Stimulated activated CD8-positive, alpha-beta memory T cell treated with anti-CD3 and anti-CD28 coated beads, Interleukin-4, amount 100 ng/mL, for 1 hour (primary cell): ENCODE measurements at regions not wholly inside any gene's neighbourhood (a gene's known extent, or its start where the extent isn't known, plus 50 kb on each side); places are given as distances from the start of the nearest gene placed in this dataset.
"Not testable (repeated sequence)": the region's sequence is repeated elsewhere in the genome, so short reads cannot be mapped to it uniquely, and the experiment has no call there.

Experiments used
- DNase-seq, 2 donors: peaks; one replicate each; pipeline ENCODE4 v3.0.0-alpha.2; 2020; ENCODE audit warnings: low read depth in 2 of 2, low spot score in 1 of 2

DNA sequence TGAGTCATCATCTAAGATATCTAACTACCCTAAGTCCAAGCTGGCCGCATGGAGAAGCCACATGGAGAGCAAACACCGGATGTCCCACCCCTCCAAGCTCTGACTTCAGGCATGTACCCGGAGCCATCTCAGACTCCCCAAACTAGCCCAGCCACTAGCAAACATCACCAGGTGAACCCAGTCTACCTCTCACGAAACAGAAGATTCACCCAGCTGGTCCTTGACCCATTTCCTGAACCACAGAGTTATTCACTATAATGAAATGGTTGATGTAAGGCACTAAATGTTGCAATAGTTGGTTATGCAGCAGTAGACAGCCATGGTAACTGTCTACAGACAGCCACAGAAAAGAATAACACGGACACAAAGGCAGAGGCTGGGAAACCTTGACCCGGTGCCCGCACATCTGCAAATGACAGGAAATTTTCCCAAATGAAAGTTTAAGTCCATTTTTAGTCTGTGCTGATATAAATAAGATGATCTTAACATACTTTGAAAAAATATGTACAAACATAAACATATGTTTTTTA is 265.5 kb upstream of the ATP10A start:
- DNase-seq: no peak

DNA sequence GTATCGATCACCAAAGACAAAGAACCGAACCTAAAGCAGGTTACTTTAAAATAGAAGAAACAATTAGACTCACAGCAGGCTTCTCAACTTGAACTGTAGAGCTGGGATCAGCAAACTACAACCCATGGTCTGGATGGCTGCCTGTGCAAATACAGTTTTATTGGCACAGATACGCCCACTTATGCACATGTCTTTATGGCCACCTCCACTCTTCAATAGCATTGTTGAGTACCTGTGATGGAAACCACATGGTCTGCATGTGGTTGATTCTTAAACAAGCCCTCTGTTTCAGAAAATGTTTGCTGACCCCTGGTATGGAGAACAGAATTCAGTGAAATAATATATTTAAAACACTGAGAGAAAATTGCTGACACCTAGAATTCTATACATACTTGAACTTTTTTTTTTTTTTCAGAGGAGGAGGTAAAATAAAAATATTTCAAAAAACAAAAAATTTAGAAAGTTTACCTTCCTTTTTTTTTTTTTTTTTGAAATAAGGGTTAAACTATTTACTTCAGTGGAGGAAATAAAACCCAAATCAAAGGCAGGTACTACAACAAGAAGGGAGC is 263.8 kb upstream of the ATP10A start:
- no peak for DNase-seq

DNA sequence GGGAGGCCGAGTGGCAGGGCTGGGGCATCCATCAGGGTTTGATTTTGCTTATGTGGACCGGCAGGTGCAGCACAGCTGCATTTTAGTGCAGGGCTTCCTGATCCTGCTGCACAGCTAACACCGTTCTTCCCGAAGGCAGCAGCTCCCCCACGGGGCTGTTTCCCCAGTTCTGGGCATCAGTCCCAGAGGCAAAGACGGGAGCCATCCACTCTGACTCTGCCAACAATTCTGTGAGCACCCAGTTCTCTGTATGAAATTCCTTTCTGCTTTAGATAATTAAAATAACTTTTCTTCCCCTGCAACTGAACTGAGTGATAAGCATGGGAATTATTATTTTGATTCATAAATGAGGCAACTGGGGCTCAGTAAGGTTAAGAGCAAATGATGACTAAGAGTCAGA is 262.9 kb upstream of the ATP10A start:
- no peak for DNase-seq

DNA sequence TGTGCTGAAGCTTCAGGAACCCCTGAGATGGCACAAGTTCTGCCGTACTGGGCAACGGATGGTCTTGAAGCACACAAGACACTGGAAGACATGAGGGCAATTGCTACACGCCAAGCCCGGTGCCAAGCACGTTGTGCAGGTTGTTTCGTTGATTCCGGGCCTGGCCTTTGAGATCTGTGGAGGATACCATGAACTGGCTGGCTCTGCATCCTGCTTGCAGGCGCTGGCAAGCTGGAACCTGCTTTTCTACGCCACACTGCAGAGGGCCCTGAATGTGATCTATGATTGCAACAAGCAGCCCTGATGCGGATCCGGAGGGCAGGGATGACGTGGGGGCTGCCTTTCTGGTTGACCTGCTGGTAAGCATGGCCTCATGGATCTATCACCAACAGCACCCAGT is 262.5 kb upstream of the ATP10A start:
- no peak for DNase-seq

DNA sequence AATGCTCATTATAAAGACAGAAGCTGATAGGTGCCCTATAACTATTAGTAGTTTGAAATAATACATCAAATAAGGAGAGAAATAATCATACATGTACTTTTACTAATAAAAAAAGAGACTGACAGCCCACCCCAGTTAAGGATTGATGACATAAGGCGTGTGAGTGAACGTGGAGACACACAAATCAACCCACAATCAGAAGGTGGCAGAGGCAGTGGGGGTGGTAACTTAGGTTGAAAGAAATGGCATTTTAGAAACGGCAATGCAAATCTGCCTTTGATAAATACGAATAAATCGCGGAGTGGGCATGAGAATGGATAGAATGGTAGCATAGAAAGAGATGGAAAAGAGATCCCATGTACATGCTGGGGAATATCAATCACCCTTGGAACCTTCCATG is 256.2 kb upstream of the ATP10A start:
- no peak for DNase-seq

DNA sequence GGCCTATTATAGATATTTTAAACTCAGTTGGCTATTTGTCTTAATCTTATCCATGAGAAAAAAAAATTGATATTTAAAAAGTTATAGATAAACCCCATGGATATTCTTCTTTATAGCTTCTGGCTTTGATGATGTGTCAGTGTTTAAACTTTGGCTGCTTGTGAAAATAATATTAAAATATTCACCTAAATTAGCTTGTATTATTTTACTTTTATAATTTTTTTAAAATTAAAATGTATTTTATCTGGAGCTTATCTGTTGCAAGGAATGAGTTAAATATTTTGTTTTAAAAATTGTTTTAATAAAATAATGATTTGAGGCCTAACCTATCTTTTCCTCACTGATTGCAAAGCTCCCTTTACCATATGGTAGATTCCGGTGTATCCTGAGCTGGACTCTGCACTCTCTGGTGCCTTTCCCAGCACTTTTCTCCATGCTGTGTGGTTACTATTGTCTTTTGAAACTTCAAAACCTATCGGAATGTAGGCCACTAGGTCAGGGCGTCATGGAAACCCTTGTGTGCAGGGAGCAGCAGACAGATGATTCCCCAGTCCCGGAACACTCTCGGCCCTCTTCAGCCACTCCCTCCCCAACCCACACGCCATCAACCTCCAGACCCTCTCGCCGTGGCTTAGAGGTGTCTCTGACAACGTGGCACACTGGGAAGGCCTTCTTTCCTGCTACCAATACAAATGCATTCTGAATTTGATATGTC is 252.3 kb upstream of the ATP10A start:
- DNase-seq: no peak

DNA sequence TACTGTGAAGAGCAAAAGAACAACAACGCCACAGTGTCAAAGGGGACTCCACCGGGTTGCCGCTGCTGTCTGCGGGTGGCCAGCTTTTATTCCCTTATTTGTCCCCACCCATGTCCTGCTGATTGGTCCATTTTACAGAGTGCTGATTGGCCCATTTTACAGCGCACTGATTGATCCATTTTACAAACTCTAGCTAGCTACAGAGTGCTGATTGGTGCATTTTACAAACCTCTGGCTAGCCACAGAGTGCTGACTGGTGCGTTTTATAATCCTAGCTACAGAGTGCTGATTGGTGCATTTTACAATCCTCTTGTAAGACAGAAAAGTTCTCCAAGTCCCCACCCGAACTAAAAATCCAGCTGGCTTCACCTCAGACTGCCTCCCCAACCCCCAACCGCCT is 251.0 kb upstream of the ATP10A start:
- not testable (repeated sequence) for DNase-seq

DNA sequence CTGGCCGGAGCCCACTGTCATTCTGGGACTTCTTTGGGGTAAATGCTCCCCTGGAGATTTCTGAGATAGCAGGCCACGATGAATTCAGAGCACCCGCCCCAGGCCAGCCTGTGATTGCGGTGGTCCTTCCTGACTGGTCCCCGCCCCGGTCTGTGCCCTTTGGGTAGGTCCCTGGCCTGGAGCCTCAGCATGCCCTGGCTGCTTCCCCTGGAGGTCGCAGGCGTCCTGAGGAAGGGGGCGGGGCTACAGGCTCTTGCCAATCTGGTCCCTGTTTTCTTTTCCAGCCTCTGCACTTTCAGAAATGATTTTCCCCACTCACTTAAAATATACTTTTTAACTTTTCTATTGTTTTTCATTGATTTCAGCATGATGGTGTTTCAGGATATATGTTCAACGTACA is 250.2 kb upstream of the ATP10A start:
- DNase-seq: no peak

DNA sequence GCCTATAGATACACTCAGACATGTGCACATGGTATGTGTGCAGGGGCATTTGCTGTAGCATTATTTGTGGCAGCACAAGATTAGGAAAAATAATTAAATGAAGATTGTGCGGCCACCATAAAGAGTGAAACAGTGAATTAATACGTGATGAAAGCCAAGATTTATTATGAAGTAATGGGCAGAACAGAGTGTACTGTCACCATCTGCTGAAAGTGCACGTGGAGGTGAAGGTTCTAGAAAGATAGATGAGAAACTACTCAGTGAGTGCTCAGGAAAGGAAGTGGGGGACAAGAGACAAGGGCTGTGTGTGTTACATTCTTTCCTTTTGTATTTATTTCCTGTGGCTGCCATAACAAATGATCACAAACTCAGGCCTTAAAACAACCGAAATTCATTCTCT is 246.1 kb upstream of the ATP10A start:
- no peak for DNase-seq

DNA sequence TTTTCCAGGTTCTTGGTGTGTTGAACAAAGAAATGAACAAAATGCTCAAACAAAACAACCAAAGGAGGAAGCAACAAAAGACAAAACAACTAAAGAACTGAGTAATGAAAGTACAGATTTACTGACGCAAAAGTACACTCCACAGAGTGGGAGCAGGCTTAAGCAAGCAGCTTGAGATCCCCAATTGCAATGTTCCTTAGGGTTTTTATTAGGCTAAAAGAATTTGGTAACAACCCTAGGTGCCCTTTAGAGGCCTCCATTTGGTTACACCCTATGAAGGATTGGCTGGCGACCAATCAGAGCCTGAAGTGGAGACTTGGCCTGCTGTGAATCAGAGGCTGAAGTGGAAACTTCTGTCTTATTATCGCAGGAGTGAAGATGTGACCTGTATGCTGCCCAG is 243.4 kb upstream of the ATP10A start:
- DNase-seq: no peak

DNA sequence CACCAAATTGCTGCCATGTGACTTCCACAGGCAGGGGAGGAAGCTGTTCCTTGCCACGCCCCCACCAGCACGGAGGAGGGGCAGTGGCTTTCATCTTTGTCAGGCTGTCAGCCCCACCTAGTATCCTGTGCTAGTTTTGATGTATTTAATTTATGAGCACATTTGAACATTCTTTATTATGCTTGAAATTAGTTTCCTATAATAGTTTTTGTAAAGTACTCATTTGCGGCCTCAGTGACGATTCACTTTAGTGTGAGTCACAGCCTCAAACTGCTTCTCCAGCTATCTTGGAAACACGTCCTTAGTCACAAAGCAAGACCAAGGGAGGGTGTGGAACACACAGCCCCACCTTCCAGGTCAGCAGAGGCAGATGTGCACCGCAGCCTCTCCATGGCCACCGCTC is 239.9 kb upstream of the ATP10A start:
- no peak for DNase-seq

DNA sequence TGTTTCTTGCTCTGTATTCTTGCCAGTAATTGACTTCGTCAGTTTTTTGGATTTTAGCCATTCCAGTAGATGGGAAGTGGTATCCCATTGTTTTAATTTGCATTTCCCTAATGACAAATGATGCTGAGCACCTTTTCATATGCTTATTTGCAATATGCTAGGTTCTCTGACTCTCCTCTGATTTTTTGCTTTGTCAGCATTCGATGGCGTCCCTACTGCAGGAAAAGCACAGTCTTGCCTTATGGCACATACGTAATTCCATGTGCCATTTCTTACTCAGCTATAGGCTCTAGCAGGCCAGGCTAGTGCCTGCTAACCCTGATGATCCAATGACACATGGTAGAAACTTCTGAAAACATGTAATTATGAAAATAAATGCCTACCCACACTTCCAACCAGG is 239.2 kb upstream of the ATP10A start:
- no peak for DNase-seq

DNA sequence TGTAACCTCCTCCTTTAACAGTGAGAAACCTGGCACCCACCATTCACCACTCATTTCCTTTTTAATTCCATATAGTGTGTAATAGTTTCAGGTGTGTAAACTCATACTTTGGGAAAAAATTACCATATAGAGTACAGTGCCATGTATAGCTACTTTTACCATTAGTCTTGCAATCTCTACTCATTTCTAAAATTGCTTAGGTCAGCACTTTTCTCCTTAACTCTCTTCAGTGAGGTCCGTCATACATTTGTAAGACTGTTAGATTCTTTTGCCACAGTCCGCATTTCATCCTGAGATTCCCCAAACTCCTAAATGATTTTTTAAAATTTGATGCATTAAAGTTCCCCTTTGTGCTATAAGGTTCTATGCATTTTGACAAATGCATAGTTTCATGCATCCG is 238.3 kb upstream of the ATP10A start:
- no peak for DNase-seq

DNA sequence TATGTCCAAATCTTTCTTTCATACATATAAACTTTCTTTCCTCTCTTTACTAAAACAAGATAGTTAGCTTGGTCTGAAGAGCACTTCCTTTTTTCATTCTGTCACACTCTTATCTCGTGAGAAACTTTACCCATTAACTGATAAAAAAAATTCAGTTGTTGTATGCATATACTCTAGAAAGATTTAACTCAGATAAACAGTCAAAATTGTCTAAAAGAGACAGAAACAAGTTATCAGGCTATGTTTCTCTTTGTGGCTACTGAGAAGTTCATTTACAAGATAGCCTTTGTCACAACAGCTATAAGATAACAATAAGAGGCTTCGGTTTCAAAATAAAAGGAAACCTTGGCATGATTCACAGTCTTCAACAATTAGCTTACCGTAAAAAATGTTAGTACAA is 235.7 kb upstream of the ATP10A start:
- DNase-seq: no peak

DNA sequence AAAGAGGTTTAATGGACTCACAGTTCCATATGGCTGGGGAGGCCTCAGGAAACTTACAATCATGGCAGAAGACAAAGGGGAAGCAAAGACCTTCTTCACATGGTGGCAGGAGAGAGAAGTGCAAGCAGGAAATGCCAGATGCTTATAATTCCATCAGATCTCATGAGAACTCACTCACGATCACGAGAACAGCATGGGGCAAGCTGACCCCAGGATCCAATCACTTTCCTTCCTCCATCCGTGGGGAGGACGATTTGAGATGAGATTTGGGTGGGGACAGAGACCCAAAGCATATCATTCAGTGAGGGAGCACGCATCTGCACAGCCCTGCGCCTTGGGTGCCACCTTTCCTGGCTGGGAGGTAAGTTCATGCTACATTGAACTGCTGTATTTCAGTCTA is 234.1 kb upstream of the ATP10A start:
- no peak for DNase-seq

DNA sequence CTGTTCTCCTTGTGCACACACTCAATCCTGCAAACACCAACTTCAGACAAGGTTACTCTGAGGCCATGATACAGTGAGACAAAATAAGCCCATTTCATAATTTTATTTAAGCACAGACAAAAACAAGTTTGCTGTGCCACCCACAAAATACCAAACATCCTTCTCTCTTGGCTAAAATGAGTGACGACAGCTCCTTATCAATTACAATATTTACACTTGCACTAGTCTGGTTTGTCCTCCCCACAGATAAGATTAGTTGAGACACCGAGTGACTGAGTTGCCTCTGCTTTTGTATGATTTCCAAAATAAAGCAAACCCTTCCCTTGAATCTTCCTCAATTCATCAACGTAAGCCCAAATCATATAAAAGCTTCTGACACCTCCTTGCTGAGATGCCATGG is 233.5 kb upstream of the ATP10A start:
- DNase-seq: no peak

DNA sequence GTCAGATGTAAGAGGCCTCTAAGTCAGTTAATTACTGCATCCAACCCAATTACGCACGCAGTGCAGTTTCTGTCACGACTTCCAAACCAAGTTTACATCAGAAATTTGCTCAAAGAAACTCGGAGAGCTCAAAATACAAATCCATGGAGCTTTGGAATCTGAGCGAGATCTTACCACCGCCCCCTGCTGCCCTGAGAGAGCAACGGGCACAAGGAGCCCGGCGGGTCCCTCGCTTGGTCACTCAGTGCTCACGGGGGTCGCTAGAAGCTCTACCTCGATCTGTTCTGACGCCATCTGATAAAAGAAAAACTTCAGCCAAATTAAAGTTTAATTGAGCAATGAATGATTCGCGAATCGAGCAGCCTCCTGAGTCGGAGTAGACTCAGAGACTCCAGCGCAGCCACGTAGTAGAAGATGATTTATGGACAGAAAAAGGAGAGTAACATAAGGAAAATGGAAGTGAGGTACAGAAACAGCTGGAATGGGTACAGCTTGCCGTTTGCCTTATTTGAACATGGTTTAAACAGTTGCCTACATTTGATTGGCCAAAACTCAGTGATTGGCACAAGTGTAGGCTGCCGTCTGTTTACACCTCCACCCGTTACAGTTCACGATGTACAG is 232.7 kb upstream of the ATP10A start:
- DNase-seq: no peak

DNA sequence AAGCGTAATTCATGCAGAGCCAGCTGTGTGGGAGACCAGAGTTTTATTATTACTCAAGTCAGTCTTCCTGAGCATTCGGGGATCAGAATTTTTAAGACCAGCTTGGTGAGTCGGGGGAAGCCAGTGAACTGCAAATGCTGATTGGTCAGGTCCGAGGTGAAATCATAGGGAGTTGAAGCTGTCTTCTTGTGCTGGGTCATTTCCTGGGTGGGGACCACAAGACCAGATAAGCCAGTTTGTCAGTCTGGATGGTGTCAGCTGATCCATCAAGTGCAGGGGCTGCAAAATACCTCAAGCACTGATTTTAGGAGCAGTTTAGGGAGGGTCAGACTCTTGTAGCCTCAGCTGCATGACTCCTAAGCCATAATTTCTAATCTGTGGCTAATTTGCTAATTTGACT is 228.1 kb upstream of the ATP10A start:
- DNase-seq: no peak

DNA sequence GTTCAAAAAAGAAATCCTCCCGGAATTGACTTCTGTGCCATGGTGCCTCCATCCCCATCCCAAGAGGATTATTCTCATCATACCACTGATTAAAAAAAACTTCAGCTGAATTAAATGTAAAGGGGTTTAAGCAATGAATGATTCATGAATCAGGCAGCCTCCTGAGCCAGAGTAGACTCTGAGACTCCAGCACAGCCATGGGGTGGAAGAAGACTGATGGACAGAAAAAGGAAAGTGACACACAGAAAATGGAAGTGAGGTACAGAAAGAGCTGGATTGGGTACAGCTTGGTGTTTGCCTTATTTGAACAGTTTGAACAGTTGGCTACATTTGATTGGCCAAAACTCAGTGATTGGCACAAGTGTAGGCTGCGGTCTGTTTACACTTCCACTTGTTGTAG is 224.8 kb upstream of the ATP10A start:
- no peak for DNase-seq

DNA sequence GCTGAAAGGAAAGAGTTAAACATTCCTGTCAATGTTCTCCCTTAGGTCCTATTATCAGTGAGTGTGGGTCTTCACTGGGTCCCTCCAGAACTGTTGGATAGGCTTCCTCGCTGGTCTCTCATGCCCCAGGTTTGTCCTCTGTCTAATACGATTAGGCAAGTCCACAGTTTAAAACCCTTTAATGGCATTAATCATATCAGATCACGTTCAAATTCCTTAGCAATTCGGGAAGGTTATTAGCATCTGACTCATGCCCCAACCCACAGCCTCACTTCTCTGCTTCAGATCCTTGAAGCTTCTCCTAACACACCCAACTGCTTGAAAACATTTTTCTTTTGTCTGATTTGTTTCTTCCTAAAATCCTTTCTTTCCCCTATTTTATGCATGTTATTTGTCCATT is 224.3 kb upstream of the ATP10A start:
- DNase-seq: no peak

DNA sequence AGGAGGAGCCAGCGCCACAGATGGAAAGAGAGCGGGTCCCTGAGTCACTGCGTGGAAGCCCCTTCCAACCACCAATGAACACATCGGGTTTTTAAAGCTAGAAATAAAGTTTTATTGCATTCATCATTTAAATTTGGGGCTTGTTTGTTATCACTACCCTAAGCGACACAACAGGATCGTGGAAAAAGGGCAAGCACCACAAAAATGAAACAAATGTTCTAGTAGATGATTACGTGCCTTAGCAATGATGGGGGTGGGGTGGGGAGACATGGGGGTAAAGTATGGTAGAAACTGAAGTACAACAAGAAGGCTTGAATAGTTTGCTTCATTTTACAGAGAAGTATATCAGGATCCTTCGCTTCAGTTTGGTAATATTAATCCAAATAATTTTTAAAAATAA is 221.6 kb upstream of the ATP10A start:
- no peak for DNase-seq

DNA sequence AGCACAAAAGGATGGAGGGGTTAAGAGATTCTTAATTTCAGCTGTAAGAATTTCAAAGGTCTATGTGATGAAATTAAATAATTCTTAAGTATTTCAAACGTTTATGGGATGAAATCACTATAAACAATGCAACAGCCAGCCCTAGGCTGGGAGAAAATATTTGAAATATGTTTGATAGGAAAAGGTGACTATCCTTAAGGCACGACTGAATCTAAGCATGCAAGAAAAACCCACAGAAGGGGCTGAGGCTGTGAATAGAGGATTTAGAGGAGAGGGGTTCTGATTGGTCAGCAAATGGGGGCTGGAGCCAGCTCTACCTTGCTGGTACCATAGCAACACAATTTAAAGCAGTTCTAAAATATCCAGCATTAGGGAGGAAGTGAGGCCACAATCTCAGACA is 220.8 kb upstream of the ATP10A start:
- no peak for DNase-seq

DNA sequence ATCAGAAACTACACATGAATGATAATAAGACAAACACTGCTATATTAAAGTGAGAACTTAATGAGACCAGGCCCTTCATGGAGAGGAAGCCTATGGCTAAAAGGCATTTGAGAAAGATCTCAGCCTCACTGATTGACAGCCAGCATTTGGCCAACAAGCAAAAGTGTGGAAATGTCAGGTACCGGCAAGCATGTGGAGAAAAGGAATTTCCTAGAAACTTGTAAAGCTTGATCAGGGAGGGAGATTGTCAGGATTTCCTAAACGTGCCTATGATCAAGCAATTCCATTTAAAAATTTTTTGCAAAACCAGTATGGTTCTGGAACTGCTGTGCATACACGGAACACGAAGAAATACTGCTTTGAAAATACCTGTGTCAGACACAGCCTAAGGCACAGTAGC is 220.3 kb upstream of the ATP10A start:
- no peak for DNase-seq
